Activated T-cell treated with anti-CD3 and anti-CD28 coated beads for 24 hours (primary cell): ENCODE measurements at regions not wholly inside any gene's neighbourhood (a gene's known extent, or its start where the extent isn't known, plus 50 kb on each side); places are given as distances from the start of the nearest gene placed in this dataset.
"Not testable (repeated sequence)": the region's sequence is repeated elsewhere in the genome, so short reads cannot be mapped to it uniquely, and the experiment has no call there.

Source experiments
- DNase-seq: peaks from one replicate; pipeline ENCODE4 v3.0.0-alpha.2; 2020; ENCODE audit warnings: low read depth

DNA sequence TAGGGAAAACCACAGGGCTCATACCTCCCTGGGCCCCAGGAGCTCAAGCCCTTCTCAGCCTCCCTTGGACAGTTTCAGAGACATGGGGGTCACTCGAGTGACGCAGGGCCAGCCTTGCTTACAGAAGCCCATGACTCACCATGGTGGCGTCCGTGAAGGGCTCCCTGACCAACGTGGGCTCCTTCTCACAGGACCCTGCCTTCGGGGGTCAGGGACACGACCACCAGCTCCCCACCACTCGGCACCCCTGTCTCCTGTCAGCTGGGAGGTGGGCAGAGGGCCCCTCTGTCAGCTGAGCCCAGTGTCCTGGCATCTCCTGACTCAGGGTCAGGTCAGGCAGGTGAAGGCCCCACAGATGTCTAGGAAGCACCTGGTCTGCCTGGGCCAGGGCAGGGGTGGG is 126.3 kb upstream of the ANO1 start:
- DNase-seq: no peak

DNA sequence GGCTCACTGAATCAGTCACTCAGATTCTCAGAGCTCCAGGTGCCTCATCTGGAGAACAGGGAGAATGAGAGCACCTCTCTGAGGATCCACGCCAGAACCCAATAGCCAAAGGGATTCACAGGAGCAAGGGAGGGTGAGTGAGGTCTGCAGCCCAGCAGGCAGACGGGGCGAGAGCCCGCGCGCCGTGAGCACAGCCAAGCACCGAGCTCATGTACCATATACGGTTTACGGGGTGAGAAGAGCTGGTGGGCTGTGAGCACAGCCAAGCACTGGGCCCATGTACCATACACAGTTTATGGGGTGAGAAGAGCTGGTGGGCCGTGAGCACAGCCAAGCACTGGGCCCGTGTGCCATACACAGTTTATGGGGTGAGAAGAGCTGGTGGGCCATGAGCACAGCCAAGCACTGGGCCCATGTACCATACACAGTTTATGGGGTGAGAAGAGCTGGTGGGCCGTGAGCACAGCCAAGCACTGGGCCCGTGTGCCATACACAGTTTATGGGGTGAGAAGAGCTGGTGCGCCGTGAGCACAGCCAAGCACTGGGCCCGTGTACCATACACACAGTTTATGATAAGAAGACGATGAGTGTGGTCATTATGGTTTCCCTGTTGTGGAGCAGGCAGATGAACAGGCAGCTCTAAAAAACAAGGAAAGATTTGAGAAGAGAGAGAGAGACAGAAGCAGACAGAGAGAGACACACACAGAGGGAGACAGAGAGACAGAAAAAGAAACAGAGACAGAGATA is 125.7 kb upstream of the ANO1 start:
- DNase-seq: not testable (repeated sequence)

DNA sequence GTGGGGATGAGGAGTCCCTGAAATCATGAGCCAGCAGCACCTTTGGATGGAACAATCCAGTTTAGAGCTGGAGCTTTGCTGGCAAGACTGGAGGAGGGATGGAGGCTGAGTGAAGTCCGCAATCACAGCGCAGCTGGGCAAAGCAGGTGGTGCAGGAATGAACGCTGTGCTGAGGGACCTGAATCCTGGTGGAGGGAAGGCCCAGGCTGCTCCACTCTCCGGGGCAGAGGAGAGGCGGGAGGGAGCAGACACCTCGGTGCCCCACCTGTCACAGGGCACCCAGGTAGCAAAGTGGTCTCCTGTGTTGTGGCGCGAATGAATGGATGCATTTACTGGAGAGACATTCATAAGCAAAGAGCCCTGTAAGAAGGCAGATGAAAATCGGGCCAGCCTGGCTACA is 124.8 kb upstream of the ANO1 start:
- no peak for DNase-seq

DNA sequence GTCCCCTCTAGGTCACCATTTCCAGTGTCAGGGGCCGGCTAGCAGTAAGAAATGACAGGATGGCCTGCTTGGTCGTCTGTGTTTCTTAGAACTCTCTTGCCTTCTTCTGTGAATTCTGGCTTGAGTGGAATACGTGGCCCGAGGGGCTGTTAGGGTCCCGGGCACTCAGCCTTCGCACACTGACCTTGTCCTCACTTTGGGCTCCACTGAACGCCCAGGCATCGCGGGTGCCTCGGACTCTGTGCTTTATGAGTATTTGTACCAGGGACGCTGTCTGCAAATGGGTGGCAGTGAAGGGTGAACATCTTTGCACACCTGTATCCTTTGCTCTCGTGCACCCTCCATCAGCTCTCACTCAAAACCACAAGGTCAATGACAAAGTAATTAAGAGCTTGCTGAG is 123.4 kb upstream of the ANO1 start:
- DNase-seq: no peak

DNA sequence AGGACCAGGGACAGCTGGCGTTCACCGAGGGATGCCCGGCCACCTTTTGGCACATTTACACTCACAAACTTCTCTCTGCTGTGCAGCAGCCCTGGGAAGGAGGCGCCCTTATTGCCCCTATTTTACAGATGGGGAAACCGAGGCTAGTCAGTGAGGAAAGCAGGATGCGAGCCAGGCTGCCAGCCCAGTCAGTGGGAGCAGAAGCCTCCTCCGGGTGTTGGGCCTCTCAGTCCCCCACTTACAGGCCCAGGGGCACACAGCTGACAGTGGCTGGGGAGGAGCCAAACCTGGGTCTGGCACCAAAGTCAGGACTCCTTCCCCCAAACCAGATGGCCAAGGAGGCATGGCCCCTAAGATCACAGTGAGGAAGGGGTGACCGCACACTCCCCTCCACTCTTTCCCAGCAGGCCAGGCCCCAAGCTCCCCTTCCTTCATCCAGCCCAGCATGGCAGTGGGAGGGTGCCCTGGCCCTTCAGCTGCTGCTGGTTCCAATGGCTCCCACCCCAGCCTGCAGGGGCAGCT is 121.4 kb upstream of the ANO1 start:
- no peak for DNase-seq

DNA sequence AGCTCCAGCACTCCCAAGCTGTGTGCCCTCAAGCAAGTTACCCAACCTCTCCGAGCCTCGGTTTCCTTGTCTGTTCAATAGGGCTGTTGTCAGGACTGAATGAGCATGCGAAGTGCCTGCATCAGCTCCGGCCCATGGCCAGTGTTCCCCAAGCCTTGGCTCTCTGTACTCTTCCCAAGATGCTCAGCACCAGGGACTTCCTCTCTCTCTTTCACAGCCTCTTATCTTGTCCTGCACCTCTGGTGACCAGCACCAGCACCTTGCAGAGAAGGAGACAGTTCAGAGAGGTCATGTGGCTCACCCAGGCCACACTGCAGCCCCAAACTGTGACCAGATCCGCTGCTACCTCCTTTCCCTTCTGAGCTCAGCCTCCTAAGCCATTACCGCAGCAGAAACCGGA is 120.3 kb upstream of the ANO1 start:
- DNase-seq: no peak

DNA sequence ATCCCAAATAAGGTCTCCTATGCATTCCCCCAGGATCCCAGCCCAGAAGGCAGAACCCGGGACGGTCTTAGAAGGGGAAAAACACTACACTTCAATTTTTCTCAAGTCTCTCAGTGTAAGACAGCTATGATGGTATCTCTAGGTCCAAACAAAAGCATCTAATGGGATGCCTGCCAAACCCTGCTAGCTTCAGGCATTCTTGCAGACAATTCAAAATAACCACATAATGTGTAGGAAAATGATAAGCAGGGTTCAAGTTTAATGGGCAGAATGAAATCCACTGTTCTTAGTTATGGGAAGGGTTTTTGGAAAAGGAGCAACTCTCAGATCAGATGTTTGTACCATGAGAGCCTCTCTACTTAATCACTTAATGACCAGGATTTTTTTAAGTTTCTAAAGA is 119.8 kb upstream of the ANO1 start:
- no peak for DNase-seq

DNA sequence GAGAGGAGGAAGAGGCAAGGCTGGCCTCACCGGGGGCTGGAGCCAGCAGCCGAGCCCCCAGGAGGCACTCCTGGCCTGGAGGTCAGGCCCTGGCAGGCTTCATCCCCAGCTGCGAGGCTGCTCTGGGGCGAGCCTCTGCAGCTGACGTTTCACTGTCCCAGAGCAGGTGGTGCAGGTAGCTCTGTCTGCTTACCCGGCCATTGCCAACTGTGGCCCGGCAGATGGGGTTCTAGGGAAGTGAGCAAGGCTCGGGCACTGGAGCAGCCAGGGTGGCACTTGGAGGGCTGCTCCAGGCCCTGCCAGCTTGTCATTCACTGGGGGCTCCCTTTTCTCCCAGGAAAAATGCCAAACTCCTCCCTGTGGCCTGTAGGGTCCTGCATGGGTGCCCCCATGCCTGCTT is 118.7 kb upstream of the ANO1 start:
- no peak for DNase-seq

DNA sequence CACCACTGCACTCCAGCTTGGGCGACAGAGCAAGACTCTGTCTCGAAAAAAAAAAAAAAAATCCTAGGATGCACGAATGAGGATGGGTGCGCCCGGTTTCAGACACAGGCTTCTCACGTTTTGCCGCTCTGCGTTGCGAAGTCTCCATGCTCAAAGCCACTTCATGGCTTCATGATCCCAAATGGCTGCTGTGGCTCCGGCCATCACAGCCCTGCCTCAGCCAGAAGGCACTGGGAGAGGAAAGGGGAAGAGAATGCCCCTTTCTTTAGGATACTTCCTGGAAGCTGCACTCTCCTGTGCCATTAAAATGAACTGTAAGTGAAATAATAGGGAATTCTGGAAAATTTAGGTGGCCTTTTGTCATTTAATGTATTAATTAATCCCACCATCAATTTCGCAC is 116.4 kb upstream of the ANO1 start:
- no peak for DNase-seq

DNA sequence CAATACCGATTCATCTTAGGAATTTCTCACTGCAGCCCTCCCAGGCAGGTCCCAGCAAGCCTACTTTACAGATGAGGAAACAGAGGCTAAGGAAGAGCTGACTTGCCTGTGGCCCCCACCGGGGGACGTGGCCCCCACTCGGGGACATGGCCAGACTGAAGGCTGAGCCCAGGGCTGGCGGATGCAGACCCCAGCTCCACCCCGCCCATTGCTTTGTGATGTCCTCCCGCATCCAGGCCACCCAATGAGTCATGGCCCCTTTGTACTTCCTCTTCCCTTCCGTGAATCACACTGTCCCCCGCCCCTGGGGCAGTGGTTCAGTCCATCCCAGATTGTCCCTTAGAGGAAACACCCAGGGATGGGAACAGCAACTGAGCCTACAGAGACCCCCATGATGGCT is 116.0 kb upstream of the ANO1 start:
- DNase-seq: no peak

DNA sequence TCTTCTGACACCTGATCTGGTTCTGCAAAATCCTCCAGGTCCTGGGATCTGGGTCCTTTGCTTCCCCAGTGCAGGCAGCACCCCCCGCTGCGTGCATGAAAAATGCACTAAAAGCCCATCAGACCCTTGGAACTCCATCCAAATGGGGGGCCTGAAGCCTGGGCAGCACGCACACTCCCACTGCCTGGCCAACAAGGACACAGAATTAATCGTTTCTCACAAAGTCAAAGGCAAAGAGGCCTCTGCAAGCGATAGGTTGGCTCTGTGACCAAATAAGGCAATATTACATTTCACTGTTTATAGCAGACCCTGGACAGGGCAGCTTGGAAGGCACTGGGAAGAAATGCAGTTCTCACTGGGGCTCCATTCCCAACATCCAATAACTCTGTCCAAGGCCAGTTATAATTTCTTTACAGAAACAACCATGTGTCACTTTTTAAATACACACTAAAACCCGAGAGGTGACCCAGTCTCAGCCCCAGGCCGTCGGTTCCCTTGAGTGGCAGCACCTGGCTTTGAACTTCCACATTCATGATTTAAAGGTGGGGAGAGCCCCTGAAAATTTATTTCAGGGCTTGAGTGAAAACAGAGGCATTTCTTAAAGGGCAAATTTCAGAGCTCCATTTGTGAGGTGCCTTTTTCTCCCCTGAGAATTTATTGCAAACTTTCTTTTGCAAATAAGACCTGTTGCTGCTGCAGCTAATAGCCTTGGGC is 114.4 kb upstream of the ANO1 start:
- no peak for DNase-seq

DNA sequence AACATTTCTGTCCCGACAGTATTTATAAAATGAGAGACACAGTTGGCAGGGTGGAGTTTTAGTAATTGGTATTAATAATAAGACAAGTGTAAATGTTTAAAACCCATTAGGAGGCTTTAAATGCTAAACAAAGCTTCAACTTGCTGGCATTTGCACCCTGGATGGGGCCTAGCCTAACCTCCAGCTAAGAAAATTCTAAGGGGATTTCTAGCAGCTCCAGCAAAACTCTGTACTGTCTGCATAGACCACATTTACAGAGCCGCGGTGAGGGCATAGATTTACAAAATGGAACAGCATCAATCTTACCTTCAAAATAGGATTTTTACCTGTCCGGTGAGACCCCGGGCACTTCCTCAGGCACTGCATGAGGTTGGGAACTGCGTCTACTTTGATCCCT is 113.9 kb upstream of the ANO1 start:
- DNase-seq: no peak

DNA sequence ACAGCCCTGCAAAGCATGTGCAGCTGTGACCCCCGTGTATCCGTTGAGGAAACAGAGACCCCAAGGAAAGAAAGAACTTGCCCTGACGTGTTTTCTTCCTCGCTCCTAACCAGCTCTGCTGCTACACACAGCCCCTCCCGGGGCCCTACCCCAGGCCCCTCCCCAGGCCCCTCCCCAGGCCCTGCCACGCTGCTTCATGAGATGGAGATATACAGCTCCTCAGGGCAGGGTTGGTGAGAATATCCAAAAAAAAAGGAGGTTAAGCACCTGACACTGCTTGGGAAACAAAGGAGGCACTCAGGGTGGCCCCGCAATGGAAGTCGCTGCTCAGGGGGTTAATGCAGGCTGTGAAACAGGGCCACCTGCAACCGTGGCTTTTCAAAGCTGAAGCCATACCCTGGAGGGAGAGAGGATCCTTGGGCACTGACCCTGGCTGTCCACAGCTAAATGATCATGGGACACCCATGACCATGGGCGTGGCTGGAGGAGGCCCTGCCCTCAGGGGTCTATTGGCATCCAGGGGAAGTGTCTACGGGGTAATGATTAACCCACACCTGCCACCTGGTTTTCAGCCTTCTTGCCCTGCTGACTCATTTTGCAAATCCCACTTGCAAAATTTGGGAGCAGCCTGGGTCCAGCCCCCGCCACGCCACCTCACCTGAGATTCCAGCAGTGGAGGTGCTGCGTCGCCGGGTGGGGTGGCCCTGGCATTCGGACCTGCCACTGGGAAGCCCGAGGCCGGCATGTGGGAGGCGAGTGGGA is 112.1 kb upstream of the ANO1 start:
- DNase-seq: no peak

DNA sequence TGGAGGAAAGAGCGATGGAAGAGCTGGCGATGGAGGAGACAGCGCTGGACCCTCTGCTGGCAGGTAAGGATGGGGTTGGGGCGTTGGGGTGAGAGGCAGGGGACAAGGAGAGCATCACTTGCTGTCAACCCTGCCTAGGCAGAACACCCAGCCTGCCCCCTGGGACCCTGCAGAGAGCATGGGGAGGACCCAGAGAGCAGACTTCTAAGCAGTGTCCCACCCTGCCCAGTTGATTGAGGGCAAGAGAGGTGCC is 111.6 kb upstream of the ANO1 start:
- DNase-seq: no peak

DNA sequence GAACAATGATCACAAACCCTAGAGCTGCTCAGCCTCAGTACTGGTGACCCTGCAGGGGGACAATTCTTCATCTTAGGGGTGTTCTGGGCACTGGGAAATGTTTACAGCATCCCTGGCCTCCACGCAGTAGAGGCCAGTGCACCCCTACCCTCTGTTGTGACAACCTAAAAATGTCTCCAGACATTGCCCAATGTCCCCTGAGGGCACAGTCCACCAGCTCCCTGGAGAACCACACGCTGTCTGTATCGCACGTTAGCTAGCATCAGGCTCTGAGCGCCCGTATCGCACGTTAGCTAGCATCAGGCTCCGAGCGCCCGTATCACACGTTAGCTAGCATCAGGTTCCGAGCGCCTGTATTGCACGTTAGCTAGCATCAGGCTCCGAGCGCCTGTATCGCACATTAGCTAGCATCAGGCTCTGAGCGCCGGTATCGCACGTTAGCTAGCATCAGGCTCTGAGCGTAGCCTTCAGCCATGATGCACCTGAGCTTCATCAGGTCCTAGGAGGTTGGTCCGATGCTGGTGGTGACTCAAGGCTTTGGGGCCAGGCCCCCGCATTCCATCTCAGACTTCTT is 111.1 kb upstream of the ANO1 start:
- no peak for DNase-seq

DNA sequence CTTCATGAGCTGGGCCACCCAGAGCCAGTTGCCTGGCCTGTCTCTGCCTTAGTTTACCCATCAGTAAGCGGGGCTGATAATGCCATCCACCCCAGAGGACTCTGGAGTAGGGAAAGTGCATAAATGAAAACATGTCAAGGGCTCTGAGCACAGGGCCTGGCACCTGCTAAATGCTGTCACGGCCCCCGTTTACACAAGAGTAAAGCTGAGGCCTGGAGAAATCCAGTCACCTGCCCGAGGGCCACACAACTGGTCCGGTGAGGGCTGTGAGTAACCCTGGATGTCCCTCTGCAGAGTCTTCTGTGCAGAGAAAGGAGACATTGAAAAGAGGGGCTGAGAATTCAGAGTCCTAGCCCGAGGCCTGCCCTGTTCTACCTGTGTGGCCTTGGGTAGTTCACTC is 110.6 kb upstream of the ANO1 start:
- no peak for DNase-seq

DNA sequence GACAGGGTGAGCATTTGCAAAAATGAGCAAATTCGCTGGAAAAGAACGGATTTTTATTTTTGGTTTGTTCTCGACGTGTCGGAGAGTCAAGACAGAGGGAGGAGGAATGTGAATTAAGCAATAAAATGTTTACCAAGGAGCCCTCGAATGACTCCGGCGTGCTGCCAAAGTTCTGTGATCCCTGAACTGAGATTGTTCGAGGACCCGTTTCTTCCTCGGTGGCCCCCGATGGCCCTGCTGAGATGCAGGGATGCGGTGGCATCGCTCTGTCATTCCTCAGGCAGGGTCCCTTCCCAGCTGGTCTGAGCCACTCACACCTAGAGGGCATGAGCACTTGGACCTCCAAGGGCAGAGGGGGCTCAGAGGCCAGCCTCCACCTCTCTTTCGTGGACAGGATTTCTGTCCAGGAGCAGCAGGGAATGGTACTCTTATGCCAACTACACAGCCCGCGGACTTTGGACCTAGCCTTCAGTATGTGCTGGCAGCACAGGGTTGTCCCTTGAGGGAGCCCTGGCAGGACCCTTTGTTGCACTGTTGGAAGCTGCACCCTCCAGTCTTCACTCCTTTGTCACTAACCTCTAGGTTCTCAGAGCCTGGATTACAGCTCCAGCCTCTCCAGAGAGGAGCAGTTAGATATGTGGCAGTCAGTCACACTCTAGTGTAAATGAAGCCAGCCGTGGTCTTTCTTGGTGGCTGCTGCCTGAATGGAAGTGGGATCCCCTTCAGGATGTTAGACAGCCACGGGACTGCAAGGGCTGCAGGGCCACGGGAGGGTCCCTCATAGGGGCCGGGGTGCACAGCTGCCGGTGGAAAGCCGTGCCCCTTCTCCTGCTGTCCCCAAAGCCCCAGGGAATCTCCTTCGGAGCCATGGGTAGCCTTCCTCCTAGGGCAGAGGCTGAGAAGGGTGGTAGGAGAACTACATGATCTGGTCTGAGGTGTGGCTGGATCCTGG is 109.4 kb upstream of the ANO1 start:
- no peak for DNase-seq

DNA sequence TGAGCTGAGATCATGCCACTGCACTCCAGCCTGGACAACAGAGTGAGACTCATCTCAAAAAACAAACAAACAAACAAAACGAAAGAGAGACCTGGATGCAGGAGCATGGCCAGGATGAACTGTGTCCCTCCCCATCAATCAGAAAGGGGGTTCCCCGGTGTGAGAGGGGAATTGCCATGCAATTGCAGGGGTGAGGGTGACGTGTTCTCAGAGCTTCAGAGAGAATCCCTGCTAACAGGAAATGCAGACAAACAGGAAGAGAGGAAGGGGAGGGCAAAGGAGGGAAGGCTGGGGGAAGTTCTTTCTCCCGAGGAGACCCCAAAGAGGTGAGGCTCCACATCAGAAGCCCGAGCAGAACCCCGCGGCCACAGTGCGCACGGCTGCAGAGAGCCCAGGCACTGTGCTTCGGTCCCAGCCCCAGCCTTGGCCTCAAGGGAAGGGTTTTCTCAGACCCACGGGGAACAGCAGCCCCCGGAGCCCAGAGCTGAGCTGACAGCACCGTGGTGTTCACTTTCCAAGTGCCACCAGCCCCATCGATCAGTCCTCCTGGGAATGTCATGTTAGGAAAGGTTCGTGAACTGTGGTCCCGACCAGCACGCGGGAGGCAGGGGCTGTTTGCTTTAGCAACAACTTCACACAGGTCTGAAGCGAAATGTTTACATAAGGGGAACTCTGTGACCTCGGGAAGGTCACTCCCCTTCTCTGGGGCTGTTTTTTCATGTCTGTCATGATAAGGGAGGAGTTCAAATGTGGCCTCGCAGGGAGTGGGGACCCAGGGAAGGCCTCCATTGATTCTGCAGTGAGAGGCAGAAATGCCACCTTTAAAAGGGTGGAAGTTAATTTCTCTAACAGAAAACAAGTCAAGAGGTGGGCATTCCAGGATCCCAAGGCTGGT is 108.0 kb upstream of the ANO1 start:
- no peak for DNase-seq

DNA sequence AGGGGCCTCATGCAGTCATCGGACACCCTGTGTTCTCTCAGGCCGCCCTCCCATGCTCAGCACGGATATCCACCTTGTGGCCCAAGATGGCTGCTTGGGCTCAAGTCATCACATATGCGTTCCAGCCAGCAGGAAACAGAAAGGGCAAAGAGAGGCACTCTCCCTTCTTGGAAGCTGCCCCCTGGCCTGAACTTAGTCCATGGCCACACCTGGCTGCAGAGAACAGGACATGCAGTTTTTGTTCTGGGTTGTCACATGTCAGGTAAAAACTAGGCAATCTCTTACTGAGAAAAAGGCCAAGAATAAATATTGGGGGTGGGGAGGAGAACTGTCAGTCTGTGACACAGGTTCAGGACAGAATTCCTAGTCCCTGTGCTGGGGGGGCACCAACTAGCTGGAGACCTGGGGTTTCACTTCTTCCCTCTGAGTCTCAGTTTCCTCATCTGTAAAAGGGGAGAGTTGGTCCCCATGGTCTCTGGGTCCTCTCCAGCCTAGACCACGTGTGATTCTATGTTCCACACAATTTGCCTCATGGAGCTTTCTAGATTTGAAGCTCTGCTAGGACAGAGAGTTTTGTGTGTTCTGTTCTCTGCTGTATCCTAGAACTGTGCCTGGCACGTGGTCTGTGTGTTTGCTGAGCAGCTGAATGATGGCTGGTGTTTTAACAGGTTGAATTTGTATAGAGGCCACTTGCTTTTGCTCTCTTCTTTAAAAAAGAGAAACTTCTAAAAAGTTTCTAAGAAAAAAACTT is 107.2 kb upstream of the ANO1 start:
- DNase-seq: no peak

DNA sequence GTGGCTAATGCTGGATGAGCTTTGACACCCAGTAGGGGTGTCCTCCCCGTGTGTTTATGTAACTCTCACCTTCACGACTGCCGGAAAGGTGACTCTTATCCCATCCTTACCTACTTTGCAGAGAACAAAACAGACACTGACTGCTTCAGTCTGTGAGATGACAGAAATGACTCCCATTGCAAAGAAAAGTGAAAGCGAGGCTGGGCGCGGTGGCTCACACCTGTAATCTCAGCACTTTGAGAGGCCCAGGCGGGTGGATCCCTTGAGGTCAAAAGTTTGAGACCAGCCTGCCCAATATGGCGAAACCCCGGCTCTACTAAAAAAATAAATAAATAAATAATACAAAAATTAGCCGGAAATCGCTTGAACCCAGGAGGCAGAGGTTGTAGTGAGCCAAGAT is 106.4 kb upstream of the ANO1 start:
- no peak for DNase-seq
